PC-3 (cell line): ENCODE measurements at regions not wholly inside any gene's neighbourhood (a gene's known extent, or its start where the extent isn't known, plus 50 kb on each side); places are given as distances from the start of the nearest gene placed in this dataset.

Source experiments
- ATAC-seq: fragments of 200-7000 bp; cut with Tn5 transposase; 2 replicates; pipeline ENCODE4 v1.9.1; 2020; ENCODE audit warnings: mild to moderate bottlenecking, moderate library complexity
- BruUV-seq: library from RNA; stranded (reverse); fragments of 400-500 nt; replicated peaks from 2 replicates; lab custom pipeline; 2021; lab: Mats Ljungman, UMichigan
- CTCF ChIA-PET: fragments of 300-600 bp; sonication (Branson Sonifier 250); formaldehyde crosslinking; loops from one replicate; lab custom pipeline; 2022; ENCODE audit warnings: antibody characterized with exemption; lab: Charles Lee
- POLR2A ChIA-PET: fragments of 300-600 bp; sonication (Branson Sonifier 250); formaldehyde crosslinking; loops from one replicate; lab custom pipeline; 2022; ENCODE audit warnings: antibody characterized with exemption; ENCODE audit not compliant: unreplicated experiment; lab: Charles Lee
- DNase-seq: peaks from one replicate; pipeline ENCODE4 v3.0.0-alpha.2; 2015
- H2AFZ ChIP-seq: fragments of 300-600 bp; sonication (generic); 2 replicates; pipeline ENCODE4 v1.6.0; 2016; ENCODE audit warnings: antibody characterized with exemption, low read length
- H3F3A ChIP-seq: fragments of 300-600 bp; sonication (generic); one replicate; pipeline ENCODE4 v1.6.0; 2017; ENCODE audit warnings: antibody characterized with exemption, low read length, control low read depth, mild to moderate bottlenecking; ENCODE audit not compliant: unreplicated experiment
- H3K27ac ChIP-seq: fragments of 300-600 bp; sonication (generic); 2 replicates; pipeline ENCODE4 v1.5.1; 2016; ENCODE audit warnings: mild to moderate bottlenecking, low read length
- H3K27me3 ChIP-seq: fragments of 300-600 bp; sonication (generic); 2 replicates; pipeline ENCODE4 v1.6.1; 2016; ENCODE audit warnings: low read length, mixed read lengths
- H3K36me3 ChIP-seq: fragments of 300-600 bp; sonication (generic); 2 replicates; pipeline ENCODE4 v1.6.1; 2016; ENCODE audit warnings: low read depth, mixed run types, low read length, mixed read lengths
- H3K4me1 ChIP-seq: fragments of 300-600 bp; sonication (generic); 2 replicates; pipeline ENCODE4 v1.5.1; 2016; ENCODE audit warnings: low read length; ENCODE audit not compliant: insufficient read depth
- H3K4me2 ChIP-seq: fragments of 300-600 bp; sonication (generic); 2 replicates; pipeline ENCODE4 v1.6.0; 2016; ENCODE audit warnings: low read length
- H3K4me3 ChIP-seq: fragments of 300-600 bp; sonication (generic); 2 replicates; pipeline ENCODE4 v1.5.1; 2016; ENCODE audit warnings: mild to moderate bottlenecking, low read length, mixed read lengths
- H3K79me2 ChIP-seq: fragments of 300-600 bp; sonication (generic); 2 replicates; pipeline ENCODE4 v1.6.1; 2017; ENCODE audit warnings: low read length, mixed read lengths
- H3K9ac ChIP-seq: fragments of 300-600 bp; sonication (generic); 2 replicates; pipeline ENCODE4 v1.6.0; 2016; ENCODE audit warnings: mild to moderate bottlenecking, low read length
- H3K9me2 ChIP-seq: fragments of 300-600 bp; sonication (generic); replicated peaks from 2 replicates; pipeline ENCODE4 v1.6.1; 2016; ENCODE audit warnings: mixed run types, low read length, mixed read lengths
- H3K9me3 ChIP-seq: fragments of 300-600 bp; sonication (generic); 2 replicates; pipeline ENCODE4 v1.6.1; 2016; ENCODE audit warnings: low read length, mixed read lengths
- H4K20me1 ChIP-seq: fragments of 300-600 bp; sonication (generic); 2 replicates; pipeline ENCODE4 v1.6.1; 2016; ENCODE audit warnings: low read length, mixed read lengths
- EZH2 ChIP-seq: fragments of 300-600 bp; sonication (generic); IDR thresholded peaks from one replicate; pipeline ENCODE4 v1.6.1; 2017; ENCODE audit warnings: antibody characterized with exemption, mild to moderate bottlenecking, low read length; ENCODE audit not compliant: unreplicated experiment
- EZH2phosphoT487 ChIP-seq: fragments of 300-600 bp; sonication (generic); IDR thresholded peaks from 2 replicates; pipeline ENCODE4 v1.6.1; 2018; ENCODE audit warnings: mild to moderate bottlenecking, antibody characterized with exemption, low read length, borderline replicate concordance
- intact Hi-C: fragments of 100-400 bp; cut with micrococcal nuclease; formaldehyde crosslinking; loops from 2 replicates; pipeline ENCODE4 v1.9.0; 2023
- TF ChIP-seq, protein P1 (sequence below): fragments of 300-600 bp; sonication (generic); conservative IDR thresholded peaks from 2 replicates; pipeline ENCODE4 v1.5.1; 2017; ENCODE audit warnings: antibody characterized with exemption, low read depth, mild to moderate bottlenecking, low read length

GRCh38 chr5:8751971-8752370 lies 793.9 kb downstream of the SEMA5A start:
- BruUV-seq, result no TSS peak
- H3K27ac ChIP-seq, result no peak overlapping the region
- no peaks in the 10 kb centered on the region for H3K9me2 ChIP-seq
- H3K4me3 ChIP-seq, result no peak overlapping the region
- intact Hi-C loops, result loop anchor here (10.0 kb wide), 2 partner anchors 507 to 827 kb away; no protein-coding TSS in a partner anchor
- H2AFZ ChIP-seq, result no peak overlapping the region
- H3F3A ChIP-seq, result no peaks in the 10 kb centered on the region
- H4K20me1 ChIP-seq, result no peaks in the 10 kb centered on the region
- no peaks in the 10 kb centered on the region for H3K27me3 ChIP-seq
- H3K79me2 ChIP-seq, result no peaks in the 10 kb centered on the region
- CTCF ChIA-PET, result no interaction called here
- POLR2A ChIA-PET, result no interaction called here
- H3K9ac ChIP-seq, result no peak overlapping the region
- H3K36me3 ChIP-seq, result no peaks in the 10 kb centered on the region
- no peaks in the 10 kb centered on the region for H3K9me3 ChIP-seq
- ATAC-seq (no peak), DNase-seq (no peak)
- H3K4me2 ChIP-seq, result no peak overlapping the region
- TF ChIP-seq EZH2phosphoT487, result no peak
- TF ChIP-seq, protein P1, sequence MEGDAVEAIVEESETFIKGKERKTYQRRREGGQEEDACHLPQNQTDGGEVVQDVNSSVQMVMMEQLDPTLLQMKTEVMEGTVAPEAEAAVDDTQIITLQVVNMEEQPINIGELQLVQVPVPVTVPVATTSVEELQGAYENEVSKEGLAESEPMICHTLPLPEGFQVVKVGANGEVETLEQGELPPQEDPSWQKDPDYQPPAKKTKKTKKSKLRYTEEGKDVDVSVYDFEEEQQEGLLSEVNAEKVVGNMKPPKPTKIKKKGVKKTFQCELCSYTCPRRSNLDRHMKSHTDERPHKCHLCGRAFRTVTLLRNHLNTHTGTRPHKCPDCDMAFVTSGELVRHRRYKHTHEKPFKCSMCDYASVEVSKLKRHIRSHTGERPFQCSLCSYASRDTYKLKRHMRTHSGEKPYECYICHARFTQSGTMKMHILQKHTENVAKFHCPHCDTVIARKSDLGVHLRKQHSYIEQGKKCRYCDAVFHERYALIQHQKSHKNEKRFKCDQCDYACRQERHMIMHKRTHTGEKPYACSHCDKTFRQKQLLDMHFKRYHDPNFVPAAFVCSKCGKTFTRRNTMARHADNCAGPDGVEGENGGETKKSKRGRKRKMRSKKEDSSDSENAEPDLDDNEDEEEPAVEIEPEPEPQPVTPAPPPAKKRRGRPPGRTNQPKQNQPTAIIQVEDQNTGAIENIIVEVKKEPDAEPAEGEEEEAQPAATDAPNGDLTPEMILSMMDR, result no peak
- no peak for TF ChIP-seq EZH2
- H3K4me1 ChIP-seq, result no peaks in the 10 kb centered on the region

DNA sequence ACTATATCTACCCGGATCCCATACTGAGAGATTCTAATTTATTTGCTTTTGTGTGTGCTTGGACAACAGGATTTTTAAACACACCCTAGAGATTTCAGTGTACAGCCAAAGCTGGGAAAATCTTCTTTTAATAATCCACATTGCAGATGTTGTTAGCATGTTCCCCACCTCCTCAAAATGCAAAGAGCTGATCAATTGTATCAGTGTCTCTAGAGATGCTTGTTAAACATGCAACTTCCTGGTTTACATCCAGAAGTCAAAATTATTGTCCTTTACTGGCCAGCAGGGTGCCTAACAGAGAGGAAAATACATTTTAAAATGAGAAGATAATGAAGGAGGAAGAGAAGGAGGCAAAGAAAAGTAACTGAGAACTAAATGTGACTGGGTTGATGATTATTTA lies 793.3 kb downstream of the SEMA5A start:
- Histone ChIP-seq H3F3A (no peaks in the 10 kb centered on the region), H3K9ac (no peak overlapping the region), H3K4me3 (no peak overlapping the region), H3K4me1 (no peaks in the 10 kb centered on the region), H4K20me1 (no peaks in the 10 kb centered on the region), H3K36me3 (no peaks in the 10 kb centered on the region), H3K9me2 (no peaks in the 10 kb centered on the region), H3K79me2 (no peaks in the 10 kb centered on the region), H3K27ac (no peak overlapping the region), H3K27me3 (no peaks in the 10 kb centered on the region), H2AFZ (no peak overlapping the region), H3K9me3 (no peaks in the 10 kb centered on the region), H3K4me2 (no peak overlapping the region)
- BruUV-seq, result no TSS peak
- peak; percentile 28 for DNase-seq
- ChIA-PET CTCF (no interaction called here), POLR2A (no interaction called here)
- ATAC-seq, result no peak
- intact Hi-C loops, result loop anchor here (10.0 kb wide), 2 partner anchors 508 to 828 kb away; no protein-coding TSS in a partner anchor
- TF ChIP-seq, protein P1, result peak; percentile 50
- no peak for TF ChIP-seq EZH2
- TF ChIP-seq EZH2phosphoT487, result no peak

GRCh38 chr5:8756498-8757084 lies 789.3 kb downstream of the SEMA5A start:
- CTCF ChIA-PET, result no interaction called here
- no peak for TF ChIP-seq EZH2phosphoT487
- TF ChIP-seq EZH2, result no peak
- TF ChIP-seq, protein P1, result peak; percentile 96
- Histone ChIP-seq H4K20me1 (no peaks in the 10 kb centered on the region), H3K4me1 (no peaks in the 10 kb centered on the region), H3K9me2 (no peaks in the 10 kb centered on the region), H2AFZ (no peak overlapping the region), H3K27me3 (no peaks in the 10 kb centered on the region), H3F3A (no peaks in the 10 kb centered on the region), H3K79me2 (no peaks in the 10 kb centered on the region), H3K36me3 (no peaks in the 10 kb centered on the region), H3K27ac (no peak overlapping the region), H3K9ac (no peak overlapping the region), H3K9me3 (peaks cover 3% of the 10 kb centered on the region; the same call in 1 of the 2 replicates), H3K4me3 (no peak overlapping the region), H3K4me2 (no peak overlapping the region)
- peak; percentile 87 for DNase-seq
- POLR2A ChIA-PET, result no interaction called here
- BruUV-seq, result no TSS peak
- ATAC-seq, result peak; percentile 85
- intact Hi-C loops, result loop anchor here (1.0 to 10.0 kb wide), 5 partner anchors 87 to 832 kb away; no protein-coding TSS in a partner anchor
